Small intestine (tissue), 7 donors: ENCODE measurements at regions not wholly inside any gene's neighbourhood (a gene's known extent, or its start where the extent isn't known, plus 50 kb on each side); places are given as distances from the start of the nearest gene placed in this dataset.

Source experiments
- DNase-seq, 2 donors: peaks; one replicate each; pipeline versions ENCODE4 v3.0.0 to v3.0.0-alpha.2; 2013
- FAIRE-seq: peaks from 2 replicates; lab custom pipeline; 2012; peaks lifted over from hg19 to GRCh38; lab: Jason Lieb, UNC
- H3K27ac ChIP-seq, 3 donors: one replicate each; pipeline ENCODE4 v1.5.1; 2013; ENCODE audit warnings: low read length in 2 of 3, mild to moderate bottlenecking in 2 of 3, control low read depth in 1 of 3, inconsistent platforms in 1 of 3, low read depth in 1 of 3, moderate library complexity in 1 of 3
- H3K27me3 ChIP-seq, 3 donors: one replicate each; pipeline ENCODE4 v1.6.1; 2013; ENCODE audit warnings: low read length in 3 of 3, inconsistent platforms in 1 of 3; ENCODE audit not compliant: control insufficient read depth in 3 of 3, insufficient read depth in 3 of 3
- H3K36me3 ChIP-seq, 3 donors: one replicate each; pipeline ENCODE4 v1.6.1; 2013; ENCODE audit warnings: low read length in 3 of 3, inconsistent platforms in 1 of 3, low read depth in 1 of 3, mild to moderate bottlenecking in 1 of 3, moderate library complexity in 1 of 3; ENCODE audit not compliant: control insufficient read depth in 3 of 3, insufficient read depth in 2 of 3
- H3K4me1 ChIP-seq, 3 donors: one replicate each; pipeline ENCODE4 v1.6.1; 2013; ENCODE audit warnings: low read length in 2 of 3, inconsistent platforms in 1 of 3, low read depth in 1 of 3, mild to moderate bottlenecking in 1 of 3, moderate library complexity in 1 of 3; ENCODE audit not compliant: control insufficient read depth in 3 of 3, insufficient read depth in 2 of 3
- H3K4me3 ChIP-seq, 3 donors: one replicate each; pipeline ENCODE4 v1.5.1; 2013; ENCODE audit warnings: low read length in 3 of 3, control low read depth in 1 of 3, inconsistent platforms in 1 of 3, low read depth in 1 of 3, mild to moderate bottlenecking in 1 of 3, moderate library complexity in 1 of 3
- H3K9me3 ChIP-seq, 2 donors: one replicate each; pipeline ENCODE4 v1.6.1; 2013; ENCODE audit warnings: low read depth in 1 of 2, low read length in 1 of 2; ENCODE audit not compliant: control insufficient read depth in 2 of 2, insufficient read depth in 1 of 2
- WGBS, 3 donors: extraction: QIAGEN DNeasy Blood & Tissue Kit; methylation state at CpG; one replicate each; pipeline ENCODE4 v1.1.7; 2013; 5-methylcytosine and 5-hydroxymethylcytosine counted together
- donor health status: healthy with polysubstance abuse.
- donor health status: control.
- donor health status: control.
- donor health status: Bipolar disorder and iron deficiency.
- donor health status: healthy.

GRCh38 chr4:157895205-157895604, 277.6 kb downstream of the GASK1B start:
- no peaks in the 10 kb centered on the region for H3K27me3 ChIP-seq
- no peaks in the 10 kb centered on the region for H3K4me1 ChIP-seq
- DNase-seq (no peak), FAIRE-seq (no peak)
- no peak overlapping the region for H3K4me3 ChIP-seq
- no peak overlapping the region for H3K27ac ChIP-seq
- no peaks in the 10 kb centered on the region for H3K9me3 ChIP-seq
- WGBS, 3 donors = 72 to 84% (median 76%) methylated on average over 4 of the region's 4 CpGs
- H3K36me3 ChIP-seq = no peaks in the 10 kb centered on the region

- no peaks in the 10 kb centered on the region for H3K4me1 ChIP-seq
- no peak overlapping the region for H3K4me3 ChIP-seq
- H3K27ac ChIP-seq = no peak overlapping the region
- H3K27me3 ChIP-seq = no peaks in the 10 kb centered on the region
- FAIRE-seq (no peak), DNase-seq (no peak)
- 83 to 95% (median 90%) methylated on average over 2 of the region's 2 CpGs for WGBS, 3 donors
- H3K36me3 ChIP-seq = no peaks in the 10 kb centered on the region
- H3K9me3 ChIP-seq = no peaks in the 10 kb centered on the region
Measured at GRCh38 chr4:157889788-157890187, 283.0 kb downstream of the GASK1B start.

GRCh38 chr4:157888281-157888680, 284.5 kb downstream of the GASK1B start:
- H3K27ac ChIP-seq = no peak overlapping the region
- no peak for FAIRE-seq
- H3K4me3 ChIP-seq = no peak overlapping the region
- no peaks in the 10 kb centered on the region for H3K4me1 ChIP-seq
- H3K27me3 ChIP-seq = no peaks in the 10 kb centered on the region
- 70 to 80% (median 76%) methylated on average over 4 of the region's 4 CpGs for WGBS, 3 donors
- DNase-seq = no peak
- H3K9me3 ChIP-seq = no peaks in the 10 kb centered on the region
- no peaks in the 10 kb centered on the region for H3K36me3 ChIP-seq

GRCh38 chr4:157887316-157887715, 285.5 kb downstream of the GASK1B start:
- no peak overlapping the region for H3K27ac ChIP-seq
- no peak overlapping the region for H3K4me3 ChIP-seq
- FAIRE-seq = no peak
- no peaks in the 10 kb centered on the region for H3K27me3 ChIP-seq
- 79 to 88% (median 88%) methylated on average over 3 of the region's 3 CpGs for WGBS, 3 donors
- no peaks in the 10 kb centered on the region for H3K9me3 ChIP-seq
- no peaks in the 10 kb centered on the region for H3K4me1 ChIP-seq
- H3K36me3 ChIP-seq = no peaks in the 10 kb centered on the region
- no peak for DNase-seq

GRCh38 chr4:157886645-157887044, 286.2 kb downstream of the GASK1B start:
- no peaks in the 10 kb centered on the region for H3K4me1 ChIP-seq
- H3K4me3 ChIP-seq = no peak overlapping the region
- no peaks in the 10 kb centered on the region for H3K9me3 ChIP-seq
- DNase-seq (peak in 1 of 2 donors; percentile 33), FAIRE-seq (no peak)
- H3K36me3 ChIP-seq = no peaks in the 10 kb centered on the region
- no peak overlapping the region for H3K27ac ChIP-seq
- no peaks in the 10 kb centered on the region for H3K27me3 ChIP-seq
- 61 to 78% (median 70%) methylated on average over 3 of the region's 3 CpGs for WGBS, 3 donors

- WGBS, 3 donors = 47 to 65% (median 62%) methylated on average over 3 of the region's 3 CpGs
- DNase-seq (no peak), FAIRE-seq (no peak)
- Histone ChIP-seq H3K27ac (no peak overlapping the region), H3K4me1 (no peaks in the 10 kb centered on the region), H3K36me3 (no peaks in the 10 kb centered on the region), H3K4me3 (no peak overlapping the region), H3K27me3 (no peaks in the 10 kb centered on the region), H3K9me3 (no peaks in the 10 kb centered on the region)
Measured at GRCh38 chr4:157885811-157886210, 287.0 kb downstream of the GASK1B start.

GRCh38 chr4:157882901-157883300, 289.9 kb downstream of the GASK1B start:
- no peak for FAIRE-seq
- Histone ChIP-seq H3K36me3 (no peaks in the 10 kb centered on the region), H3K4me3 (no peak overlapping the region), H3K27ac (no peak overlapping the region), H3K9me3 (no peaks in the 10 kb centered on the region), H3K4me1 (no peaks in the 10 kb centered on the region), H3K27me3 (no peaks in the 10 kb centered on the region)
- DNase-seq = no peak

- H3K36me3 ChIP-seq = no peaks in the 10 kb centered on the region
- FAIRE-seq = no peak
- H3K27me3 ChIP-seq = no peaks in the 10 kb centered on the region
- H3K9me3 ChIP-seq = no peaks in the 10 kb centered on the region
- H3K27ac ChIP-seq = no peak overlapping the region
- H3K4me1 ChIP-seq = no peaks in the 10 kb centered on the region
- no peak overlapping the region for H3K4me3 ChIP-seq
- WGBS, 3 donors = 72 to 77% (median 77%) methylated on average over 2 of the region's 2 CpGs
- DNase-seq = no peak
Measured at GRCh38 chr4:157880761-157881160, 292.1 kb downstream of the GASK1B start.

- no peak for FAIRE-seq
- H3K9me3 ChIP-seq = no peaks in the 10 kb centered on the region
- no peak overlapping the region for H3K27ac ChIP-seq
- H3K4me3 ChIP-seq = no peak overlapping the region
- 81 to 87% (median 81%) methylated on average over 5 of the region's 5 CpGs for WGBS, 3 donors
- no peaks in the 10 kb centered on the region for H3K4me1 ChIP-seq
- no peak for DNase-seq
- no peaks in the 10 kb centered on the region for H3K36me3 ChIP-seq
- no peaks in the 10 kb centered on the region for H3K27me3 ChIP-seq
Measured at GRCh38 chr4:157854819-157855218, 318.0 kb downstream of the GASK1B start.
